NCI-H69 (cell line): ENCODE measurements at regions not wholly inside any gene's neighbourhood (a gene's known extent, or its start where the extent isn't known, plus 50 kb on each side); places are given as distances from the start of the nearest gene placed in this dataset.

Experiments used
- DNase-seq: peaks from one replicate; lab custom pipeline; 2025; lab: John Stamatoyannopoulos, UW

DNA sequence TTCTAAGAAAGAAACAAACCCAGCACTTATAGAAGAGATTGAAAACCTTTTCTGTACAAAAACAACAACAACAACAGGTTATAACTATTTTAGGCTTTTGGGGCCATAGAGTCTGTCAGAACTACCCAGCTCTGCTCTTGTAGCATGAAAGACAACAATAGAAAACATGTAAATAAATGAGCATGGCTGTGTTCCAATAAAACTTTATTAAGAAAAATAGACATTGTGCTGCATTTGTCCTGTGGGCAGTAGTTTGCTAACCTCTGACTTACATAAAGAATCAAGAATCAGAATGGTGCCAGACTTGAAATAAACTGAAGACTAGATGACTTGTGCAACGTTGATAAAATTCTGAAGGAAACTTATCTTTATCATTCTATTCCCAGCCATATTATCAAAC, 617.5 kb downstream of the DIAPH3 start:
- DNase-seq: no peak

GRCh38 chr13:59547950-59548349, 615.8 kb downstream of the DIAPH3 start:
- DNase-seq: peak; percentile 41

- DNase-seq: peak; percentile 19
Observed at GRCh38 chr13:59562924-59563323, 600.8 kb downstream of the DIAPH3 start.

DNA sequence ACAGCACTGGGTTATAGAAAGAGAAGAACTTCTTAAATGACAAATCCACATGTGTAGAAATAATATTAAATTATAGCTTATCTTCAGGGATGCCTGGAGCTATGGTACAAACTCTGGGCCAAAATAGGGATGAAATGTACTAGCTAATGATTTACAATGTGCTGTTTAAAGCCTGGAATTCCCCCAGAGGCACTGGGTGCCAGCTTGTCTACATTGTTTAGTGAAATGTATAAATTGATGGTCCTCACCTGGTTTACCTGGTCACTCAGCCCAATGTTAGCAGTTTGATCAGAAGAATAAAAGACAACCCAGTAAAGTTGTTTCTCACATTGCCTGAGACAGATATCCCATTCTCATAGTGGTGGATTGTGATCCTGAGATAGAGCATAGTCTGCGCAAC, 597.2 kb downstream of the DIAPH3 start:
- DNase-seq: no peak

DNA sequence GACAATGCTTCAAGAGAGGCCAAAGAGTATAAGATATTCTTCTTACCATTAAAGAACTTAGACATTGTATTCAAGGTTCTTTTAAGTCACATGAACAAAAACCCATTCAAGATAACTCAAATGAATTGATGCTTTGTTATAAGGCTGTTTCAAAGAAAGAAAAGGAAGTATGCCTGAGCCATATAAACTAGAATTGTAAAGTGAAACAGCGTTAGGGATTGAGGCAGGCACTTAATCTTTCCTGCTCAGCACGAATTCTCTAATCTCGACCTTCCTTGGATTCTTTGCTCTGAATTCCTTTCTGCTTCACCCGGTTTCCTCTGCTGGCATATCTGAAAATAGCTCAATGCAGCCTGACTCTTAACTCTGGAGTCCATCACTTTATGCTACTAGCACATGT, 595.4 kb downstream of the DIAPH3 start:
- no peak for DNase-seq

DNA sequence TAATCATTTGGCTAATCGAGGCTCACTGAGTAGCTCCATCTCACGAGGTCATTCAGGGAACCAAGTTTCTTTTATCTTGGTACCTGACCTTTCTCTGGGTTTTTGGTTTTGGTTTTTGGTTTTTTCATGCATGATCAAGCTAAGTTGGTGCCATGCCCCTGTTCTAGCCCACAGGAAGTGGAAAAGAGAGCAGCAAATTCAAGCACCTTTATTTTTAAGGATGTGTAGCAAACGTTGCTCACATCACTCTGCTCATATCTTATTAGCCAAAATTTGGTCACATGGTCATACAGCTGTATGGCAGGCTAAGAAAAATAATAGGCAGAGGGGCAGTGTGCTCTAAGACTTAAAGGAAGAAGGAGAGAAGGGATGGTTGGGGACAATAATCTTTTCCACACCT, 593.5 kb downstream of the DIAPH3 start:
- DNase-seq: no peak

DNA sequence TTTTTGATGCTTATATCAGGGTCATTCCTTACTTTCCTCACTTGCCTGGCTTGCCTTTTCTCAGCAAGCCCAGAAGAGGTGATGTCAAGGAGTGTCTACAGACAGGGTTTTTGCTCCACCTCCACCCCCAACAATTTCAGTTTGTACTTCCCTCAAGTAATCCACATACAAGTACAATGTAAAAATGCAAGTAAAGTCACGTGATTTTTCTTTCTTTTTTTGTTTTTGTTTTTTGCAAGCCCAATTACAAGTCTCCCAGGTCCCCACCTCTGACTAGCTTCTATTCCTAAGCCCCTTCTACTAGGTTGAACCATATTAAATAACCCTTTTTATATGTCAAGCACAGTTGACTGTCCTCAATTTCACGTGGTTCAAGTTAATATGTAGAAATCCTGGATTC, 579.6 kb downstream of the DIAPH3 start:
- no peak for DNase-seq

DNA sequence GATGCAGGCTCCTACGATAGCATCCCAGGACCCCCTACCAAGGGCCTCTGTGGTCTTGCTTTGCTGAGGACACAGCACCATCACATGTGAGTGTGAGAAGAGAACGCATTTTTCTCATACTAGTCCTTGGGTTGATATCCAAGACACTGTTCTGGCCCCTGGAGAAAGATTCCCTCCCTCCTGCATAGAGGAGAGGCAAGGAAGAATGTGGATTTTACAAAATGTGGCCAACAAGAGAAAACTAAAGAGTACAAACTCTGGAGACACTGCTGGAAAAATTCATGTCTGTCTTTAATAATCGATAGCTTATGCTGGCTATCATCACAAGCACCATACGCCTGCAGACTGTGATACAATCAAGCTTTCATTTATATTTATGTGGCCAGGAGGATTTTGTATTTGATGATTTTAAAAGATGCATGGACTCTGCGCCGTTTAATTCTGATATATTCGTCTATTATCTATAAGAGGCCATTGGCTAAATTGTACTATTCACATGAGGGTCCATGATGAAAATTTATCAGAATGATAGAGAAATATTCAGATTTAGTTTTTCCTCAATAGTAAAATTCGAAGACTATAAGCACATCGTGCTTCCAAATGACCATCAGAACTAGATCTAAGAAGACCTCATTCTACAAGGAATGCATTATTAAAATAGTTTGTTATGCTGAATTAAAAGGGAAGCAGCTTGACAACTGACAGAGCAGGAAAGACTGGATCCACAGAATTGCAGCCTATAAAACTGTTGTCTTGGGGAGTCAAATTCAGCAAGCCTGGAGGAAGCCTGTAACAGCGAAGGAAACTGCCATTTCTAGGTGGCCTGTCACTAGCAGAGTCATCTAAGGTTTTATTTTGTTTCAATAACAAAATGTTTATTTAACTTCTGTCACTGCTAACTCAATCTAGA, 578.7 kb downstream of the DIAPH3 start:
- no peak for DNase-seq

- peak; percentile 92 for DNase-seq
Observed at GRCh38 chr13:59587030-59587429, 576.7 kb downstream of the DIAPH3 start.

DNA sequence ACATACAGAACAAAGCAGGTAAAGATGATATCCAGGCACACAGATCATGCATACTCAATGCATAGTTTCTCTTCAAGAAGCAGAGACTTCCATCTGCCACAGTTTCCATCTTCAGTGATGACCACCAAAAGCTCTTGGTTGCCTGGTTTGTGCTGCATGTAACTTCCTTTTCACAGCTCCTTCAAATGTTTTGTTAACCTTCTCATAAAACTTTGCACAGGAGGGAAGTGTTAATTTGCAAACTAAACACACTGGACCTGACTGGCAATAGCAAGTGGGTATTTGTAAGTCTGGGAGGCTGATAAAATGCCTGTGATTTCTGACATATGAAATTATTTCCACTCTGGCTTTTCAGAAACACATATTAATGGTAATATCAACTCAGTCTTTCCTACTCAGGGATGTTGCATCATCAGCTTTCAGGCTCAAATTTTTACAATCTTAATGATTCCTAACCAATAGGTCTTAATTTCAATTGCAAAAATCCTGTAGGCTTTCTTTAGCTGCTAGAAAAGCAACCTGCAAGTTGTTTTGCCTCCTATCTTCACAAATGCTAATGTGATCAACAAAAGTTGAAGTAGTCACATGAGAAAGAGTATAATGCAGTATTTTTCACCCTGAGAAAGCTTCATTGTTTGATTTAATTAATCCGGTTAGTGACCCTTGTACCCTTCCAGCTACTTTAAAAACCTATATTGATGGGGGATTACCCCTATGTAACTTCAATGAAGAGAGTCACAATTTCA, 575.6 kb downstream of the DIAPH3 start:
- DNase-seq: peak; percentile 42

DNA sequence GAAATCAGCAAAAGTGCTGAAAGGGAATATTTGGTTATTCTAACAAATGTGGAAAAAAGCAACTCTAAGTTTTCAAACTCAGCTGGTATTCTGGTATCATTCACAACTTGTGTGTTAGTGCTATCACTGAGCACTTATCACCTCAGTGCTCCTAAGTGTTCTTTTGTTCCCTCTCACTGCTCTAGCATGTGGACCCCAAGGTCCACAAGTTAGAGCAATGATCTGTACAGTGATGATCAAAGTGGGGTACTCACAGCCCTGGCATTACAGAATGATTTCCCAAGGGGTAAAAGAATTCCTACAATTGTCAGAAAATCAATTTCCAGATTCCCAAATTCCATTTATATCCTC, 575.0 kb downstream of the DIAPH3 start:
- DNase-seq: no peak

DNA sequence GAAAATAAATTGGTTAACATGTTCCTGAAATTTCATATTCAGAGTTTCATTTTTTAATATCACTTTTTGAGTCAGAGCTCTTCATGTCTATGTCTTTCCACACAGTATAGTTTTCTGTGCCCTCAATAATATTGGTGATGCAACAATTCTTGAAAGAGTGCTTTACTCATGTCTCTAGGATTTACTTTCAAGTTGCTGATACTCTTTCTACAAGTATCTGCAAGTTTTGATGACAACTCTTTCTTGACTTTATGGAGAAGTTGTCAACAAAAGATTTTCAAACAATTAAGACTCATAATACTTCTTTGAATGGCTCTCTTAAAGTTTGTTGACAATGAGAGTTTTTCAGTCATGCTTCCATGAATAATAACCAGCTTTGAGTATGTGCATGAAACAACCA, 561.7 kb downstream of the DIAPH3 start:
- DNase-seq: no peak

- peak; percentile 19 for DNase-seq
Observed at GRCh38 chr13:59603646-59604045, 560.1 kb downstream of the DIAPH3 start.

GRCh38 chr13:59607172-59607571, 556.6 kb downstream of the DIAPH3 start:
- peak; percentile 13 for DNase-seq

- DNase-seq: peak; percentile 23
Observed at GRCh38 chr13:59607780-59608233, 555.9 kb downstream of the DIAPH3 start.

DNA sequence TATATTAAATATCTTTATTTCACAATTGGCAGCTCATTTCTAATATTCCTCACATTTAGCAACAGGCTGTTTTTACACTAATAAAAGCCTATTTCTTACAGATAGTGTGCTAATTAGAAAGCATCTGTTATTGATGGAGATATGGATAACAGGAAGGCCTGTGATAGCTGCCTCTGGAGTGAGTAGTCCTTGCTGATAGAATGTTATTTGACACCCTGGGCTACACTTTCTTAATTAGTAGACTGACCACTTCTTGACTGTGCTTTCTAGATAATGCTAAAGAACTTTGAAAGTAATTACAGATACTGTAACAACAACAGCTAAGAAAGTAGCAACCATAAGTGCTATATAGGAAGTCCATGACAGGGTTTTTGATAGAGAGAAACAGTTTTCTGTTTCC, 554.3 kb downstream of the DIAPH3 start:
- DNase-seq: no peak
